ENCODE measurements at regions not wholly inside any gene's neighbourhood (a gene's known extent, or its start where the extent isn't known, plus 50 kb on each side); places are given as distances from the start of the nearest gene placed in this dataset.

DNA sequence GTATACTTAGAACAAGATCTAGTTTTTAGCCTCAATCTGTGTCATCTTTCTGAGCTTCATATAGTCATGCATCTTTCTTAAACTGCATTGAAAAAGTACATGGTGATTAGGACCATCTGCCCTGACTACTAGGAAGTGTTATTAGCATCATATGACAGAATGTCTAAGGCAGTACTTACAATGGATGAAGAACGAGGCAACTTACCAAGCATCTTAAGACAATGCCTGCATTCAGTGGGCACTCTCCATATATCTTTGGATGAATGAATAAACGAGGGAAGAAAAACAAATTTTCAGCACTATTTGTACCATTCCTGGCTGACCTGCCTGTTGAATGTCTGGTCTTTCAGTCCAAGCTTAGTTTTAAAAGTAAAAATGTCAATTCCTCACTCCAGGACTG is 185.4 kb upstream of the EPHA3 start:
- POLR2A ChIA-PET = no interaction called here
- H3K4me3 ChIP-seq = no peak overlapping the region
- in situ Hi-C loops (cut with MboI) (no loop called here), intact Hi-C loops (cut with micrococcal nuclease; ENCODE audit: unreplicated experiment) (no loop called here)
- SMC1A ChIA-PET (ENCODE audit: uncharacterized antibody, unreplicated experiment) = interaction anchor here (1.1 kb wide), 1 partner anchor 112 kb away, joined by 3 read pairs; no protein-coding TSS in a partner anchor
- H3K27me3 ChIP-seq (replicated peaks in 1 of 2; ENCODE audit: control insufficient read depth in 2 of 2, insufficient read depth in 2 of 2, low read length in 1 of 2) = no peaks in the 10 kb centered on the region
- RAD21 ChIA-PET (ENCODE audit: unreplicated experiment) = no interaction called here
- no peak for FAIRE-seq
- no peak overlapping the region for H3K4me2 ChIP-seq (ENCODE audit: control insufficient read depth, insufficient read depth)
- no peak for ATAC-seq
- no TSS peak for BruUV-seq (replicated peaks)
- no peaks in the 10 kb centered on the region for H3K79me2 ChIP-seq (ENCODE audit: control insufficient read depth, insufficient read depth, low read length)
- H3K36me3 ChIP-seq (ENCODE audit: control insufficient read depth in 2 of 2, insufficient read depth in 2 of 2, low read length in 1 of 2) = no peaks in the 10 kb centered on the region
- CTCF ChIA-PET = no interaction called here
- no peak for DNase-seq (ENCODE audit: low read depth, low spot score)
- 0% methylated on average over 2 of the region's 2 CpGs for WGBS (ENCODE audit: insufficient coverage, insufficient replicate concordance, low lambda C conversion rate, missing lambda C conversion rate)
- H3K4me1 ChIP-seq (ENCODE audit: control insufficient read depth, insufficient read depth, low read length) = no peaks in the 10 kb centered on the region
- no peaks in the 10 kb centered on the region for H4K20me1 ChIP-seq (ENCODE audit: control insufficient read depth, insufficient read depth)
- H2AFZ ChIP-seq (ENCODE audit: control insufficient read depth, low read depth, low read length) = no peak overlapping the region
- no peak overlapping the region for H3K9ac ChIP-seq (ENCODE audit: control insufficient read depth, insufficient read depth, low read length)
- no peaks in the 10 kb centered on the region for H3K9me3 ChIP-seq (replicated peaks; ENCODE audit: control insufficient read depth, insufficient read depth, low read length)
- H3K27ac ChIP-seq (ENCODE audit: control insufficient read depth, insufficient read depth) = no peak overlapping the region
- TF ChIP-seq POLR2AphosphoS2 (IDR thresholded peaks at IDR 0.05; ENCODE audit: low read depth, low read length) = no peak
- TF ChIP-seq SMC3 (IDR thresholded peaks at IDR 0.05; ENCODE audit: borderline replicate concordance, low read length) = no peak
- no peak for TF ChIP-seq BCL11A (IDR thresholded peaks at IDR 0.05; ENCODE audit: low read depth, low read length)
- TF ChIP-seq NFIC (IDR thresholded peaks at IDR 0.05; ENCODE audit: low read depth, low read length) = no peak
- TF ChIP-seq SP1 (IDR thresholded peaks at IDR 0.05; ENCODE audit: low read depth, low read length) = no peak
- no peak for TF ChIP-seq SRF (IDR thresholded peaks at IDR 0.05; ENCODE audit: low read depth in 2 of 2, low read length in 2 of 2)
- TF ChIP-seq, protein P1, sequence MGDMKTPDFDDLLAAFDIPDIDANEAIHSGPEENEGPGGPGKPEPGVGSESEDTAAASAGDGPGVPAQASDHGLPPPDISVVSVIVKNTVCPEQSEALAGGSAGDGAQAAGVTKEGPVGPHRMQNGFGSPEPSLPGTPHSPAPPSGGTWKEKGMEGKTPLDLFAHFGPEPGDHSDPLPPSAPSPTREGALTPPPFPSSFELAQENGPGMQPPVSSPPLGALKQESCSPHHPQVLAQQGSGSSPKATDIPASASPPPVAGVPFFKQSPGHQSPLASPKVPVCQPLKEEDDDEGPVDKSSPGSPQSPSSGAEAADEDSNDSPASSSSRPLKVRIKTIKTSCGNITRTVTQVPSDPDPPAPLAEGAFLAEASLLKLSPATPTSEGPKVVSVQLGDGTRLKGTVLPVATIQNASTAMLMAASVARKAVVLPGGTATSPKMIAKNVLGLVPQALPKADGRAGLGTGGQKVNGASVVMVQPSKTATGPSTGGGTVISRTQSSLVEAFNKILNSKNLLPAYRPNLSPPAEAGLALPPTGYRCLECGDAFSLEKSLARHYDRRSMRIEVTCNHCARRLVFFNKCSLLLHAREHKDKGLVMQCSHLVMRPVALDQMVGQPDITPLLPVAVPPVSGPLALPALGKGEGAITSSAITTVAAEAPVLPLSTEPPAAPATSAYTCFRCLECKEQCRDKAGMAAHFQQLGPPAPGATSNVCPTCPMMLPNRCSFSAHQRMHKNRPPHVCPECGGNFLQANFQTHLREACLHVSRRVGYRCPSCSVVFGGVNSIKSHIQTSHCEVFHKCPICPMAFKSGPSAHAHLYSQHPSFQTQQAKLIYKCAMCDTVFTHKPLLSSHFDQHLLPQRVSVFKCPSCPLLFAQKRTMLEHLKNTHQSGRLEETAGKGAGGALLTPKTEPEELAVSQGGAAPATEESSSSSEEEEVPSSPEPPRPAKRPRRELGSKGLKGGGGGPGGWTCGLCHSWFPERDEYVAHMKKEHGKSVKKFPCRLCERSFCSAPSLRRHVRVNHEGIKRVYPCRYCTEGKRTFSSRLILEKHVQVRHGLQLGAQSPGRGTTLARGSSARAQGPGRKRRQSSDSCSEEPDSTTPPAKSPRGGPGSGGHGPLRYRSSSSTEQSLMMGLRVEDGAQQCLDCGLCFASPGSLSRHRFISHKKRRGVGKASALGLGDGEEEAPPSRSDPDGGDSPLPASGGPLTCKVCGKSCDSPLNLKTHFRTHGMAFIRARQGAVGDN (IDR thresholded peaks at IDR 0.05) = no peak
- no peak for TF ChIP-seq SPI1 (IDR thresholded peaks at IDR 0.05; ENCODE audit: borderline replicate concordance, insufficient read depth, low read depth, low read length)
- no peak for TF ChIP-seq IKZF2 (IDR thresholded peaks at IDR 0.05)
- TF ChIP-seq CBFB (IDR thresholded peaks at IDR 0.05; ENCODE audit: low read depth) = no peak
- TF ChIP-seq KDM1A (IDR thresholded peaks at IDR 0.05; ENCODE audit: borderline replicate concordance) = no peak
- TF ChIP-seq STAT3 (IDR thresholded peaks at IDR 0.05; ENCODE audit: low read depth, low read length) = no peak
- TF ChIP-seq IRF4 (IDR thresholded peaks at IDR 0.05; ENCODE audit: low read depth, low read length) = no peak
- TF ChIP-seq, protein P2, sequence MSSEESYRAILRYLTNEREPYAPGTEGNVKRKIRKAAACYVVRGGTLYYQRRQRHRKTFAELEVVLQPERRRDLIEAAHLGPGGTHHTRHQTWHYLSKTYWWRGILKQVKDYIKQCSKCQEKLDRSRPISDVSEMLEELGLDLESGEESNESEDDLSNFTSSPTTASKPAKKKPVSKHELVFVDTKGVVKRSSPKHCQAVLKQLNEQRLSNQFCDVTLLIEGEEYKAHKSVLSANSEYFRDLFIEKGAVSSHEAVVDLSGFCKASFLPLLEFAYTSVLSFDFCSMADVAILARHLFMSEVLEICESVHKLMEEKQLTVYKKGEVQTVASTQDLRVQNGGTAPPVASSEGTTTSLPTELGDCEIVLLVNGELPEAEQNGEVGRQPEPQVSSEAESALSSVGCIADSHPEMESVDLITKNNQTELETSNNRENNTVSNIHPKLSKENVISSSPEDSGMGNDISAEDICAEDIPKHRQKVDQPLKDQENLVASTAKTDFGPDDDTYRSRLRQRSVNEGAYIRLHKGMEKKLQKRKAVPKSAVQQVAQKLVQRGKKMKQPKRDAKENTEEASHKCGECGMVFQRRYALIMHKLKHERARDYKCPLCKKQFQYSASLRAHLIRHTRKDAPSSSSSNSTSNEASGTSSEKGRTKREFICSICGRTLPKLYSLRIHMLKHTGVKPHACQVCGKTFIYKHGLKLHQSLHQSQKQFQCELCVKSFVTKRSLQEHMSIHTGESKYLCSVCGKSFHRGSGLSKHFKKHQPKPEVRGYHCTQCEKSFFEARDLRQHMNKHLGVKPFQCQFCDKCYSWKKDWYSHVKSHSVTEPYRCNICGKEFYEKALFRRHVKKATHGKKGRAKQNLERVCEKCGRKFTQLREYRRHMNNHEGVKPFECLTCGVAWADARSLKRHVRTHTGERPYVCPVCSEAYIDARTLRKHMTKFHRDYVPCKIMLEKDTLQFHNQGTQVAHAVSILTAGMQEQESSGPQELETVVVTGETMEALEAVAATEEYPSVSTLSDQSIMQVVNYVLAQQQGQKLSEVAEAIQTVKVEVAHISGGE (CRISPR knock-in tag; IDR thresholded peaks at IDR 0.05) = no peak
- TF ChIP-seq RCOR1 (conservative IDR thresholded peaks at IDR 0.05; ENCODE audit: low read depth, low read length) = no peak
- no peak for TF ChIP-seq JUNB (IDR thresholded peaks at IDR 0.05)
- TF ChIP-seq CBX5 (IDR thresholded peaks at IDR 0.05; ENCODE audit: low read depth) = no peak
- TF ChIP-seq, protein P3, sequence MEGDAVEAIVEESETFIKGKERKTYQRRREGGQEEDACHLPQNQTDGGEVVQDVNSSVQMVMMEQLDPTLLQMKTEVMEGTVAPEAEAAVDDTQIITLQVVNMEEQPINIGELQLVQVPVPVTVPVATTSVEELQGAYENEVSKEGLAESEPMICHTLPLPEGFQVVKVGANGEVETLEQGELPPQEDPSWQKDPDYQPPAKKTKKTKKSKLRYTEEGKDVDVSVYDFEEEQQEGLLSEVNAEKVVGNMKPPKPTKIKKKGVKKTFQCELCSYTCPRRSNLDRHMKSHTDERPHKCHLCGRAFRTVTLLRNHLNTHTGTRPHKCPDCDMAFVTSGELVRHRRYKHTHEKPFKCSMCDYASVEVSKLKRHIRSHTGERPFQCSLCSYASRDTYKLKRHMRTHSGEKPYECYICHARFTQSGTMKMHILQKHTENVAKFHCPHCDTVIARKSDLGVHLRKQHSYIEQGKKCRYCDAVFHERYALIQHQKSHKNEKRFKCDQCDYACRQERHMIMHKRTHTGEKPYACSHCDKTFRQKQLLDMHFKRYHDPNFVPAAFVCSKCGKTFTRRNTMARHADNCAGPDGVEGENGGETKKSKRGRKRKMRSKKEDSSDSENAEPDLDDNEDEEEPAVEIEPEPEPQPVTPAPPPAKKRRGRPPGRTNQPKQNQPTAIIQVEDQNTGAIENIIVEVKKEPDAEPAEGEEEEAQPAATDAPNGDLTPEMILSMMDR (IDR thresholded peaks at IDR 0.05 in 2 of 3, conservative IDR thresholded peaks at IDR 0.05 in 1 of 3; ENCODE audit: control insufficient read depth in 2 of 3, extremely low read depth in 1 of 3, insufficient read depth in 1 of 3, low read depth in 3 of 3, low read length in 3 of 3) = no peak

All from GM12878 (cell line).